ENCODE measurements at regions not wholly inside any gene's neighbourhood (a gene's known extent, or its start where the extent isn't known, plus 50 kb on each side); places are given as distances from the start of the nearest gene placed in this dataset.

DNA sequence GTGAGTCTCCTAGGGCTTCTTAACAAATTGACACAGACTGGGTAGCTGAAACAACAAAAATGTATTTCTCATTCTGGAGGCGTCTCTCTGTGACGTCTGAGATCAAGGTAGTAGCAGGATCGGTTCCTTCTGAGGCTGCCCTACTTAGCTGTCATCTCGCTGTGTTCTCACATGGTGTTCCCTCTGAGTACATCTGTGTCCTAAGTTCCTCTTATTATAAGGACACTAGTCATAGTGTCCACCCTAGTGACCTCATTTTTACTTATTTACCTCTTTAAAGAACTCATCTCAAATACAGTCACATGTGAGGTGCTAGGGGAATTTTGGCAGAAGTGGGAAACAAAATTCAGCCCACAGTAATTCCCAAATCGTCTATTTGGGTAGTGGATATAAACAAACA is 529.1 kb downstream of the NPIPA7 start:
- Histone ChIP-seq H3K4me3 (ENCODE audit: low read depth in 1 of 2, low read length in 2 of 2) (no peak overlapping the region), H4K20me1 (ENCODE audit: insufficient read depth, low read length) (no peaks in the 10 kb centered on the region), H3K27ac (ENCODE audit: low read length) (no peak overlapping the region), H3K79me2 (ENCODE audit: insufficient read depth, low read length) (no peaks in the 10 kb centered on the region), H3K4me2 (ENCODE audit: insufficient read depth, low read length) (no peak overlapping the region), H3K36me3 (ENCODE audit: insufficient read depth, low read length) (no peaks in the 10 kb centered on the region), H3K9me3 (ENCODE audit: insufficient read depth, low read length, severe bottlenecking) (no peaks in the 10 kb centered on the region), H3K4me1 (ENCODE audit: insufficient read depth, low read length) (no peaks in the 10 kb centered on the region), H2AFZ (ENCODE audit: low read depth, low read length) (no peak overlapping the region), H3K27me3 (ENCODE audit: insufficient read depth, low read length, poor library complexity) (no peaks in the 10 kb centered on the region), H3K9ac (ENCODE audit: low read depth, low read length) (no peak overlapping the region)
- no peak for DNase-seq
- ATAC-seq (ENCODE audit: insufficient read depth, low read depth) = no peak
- TF ChIP-seq, protein P1, sequence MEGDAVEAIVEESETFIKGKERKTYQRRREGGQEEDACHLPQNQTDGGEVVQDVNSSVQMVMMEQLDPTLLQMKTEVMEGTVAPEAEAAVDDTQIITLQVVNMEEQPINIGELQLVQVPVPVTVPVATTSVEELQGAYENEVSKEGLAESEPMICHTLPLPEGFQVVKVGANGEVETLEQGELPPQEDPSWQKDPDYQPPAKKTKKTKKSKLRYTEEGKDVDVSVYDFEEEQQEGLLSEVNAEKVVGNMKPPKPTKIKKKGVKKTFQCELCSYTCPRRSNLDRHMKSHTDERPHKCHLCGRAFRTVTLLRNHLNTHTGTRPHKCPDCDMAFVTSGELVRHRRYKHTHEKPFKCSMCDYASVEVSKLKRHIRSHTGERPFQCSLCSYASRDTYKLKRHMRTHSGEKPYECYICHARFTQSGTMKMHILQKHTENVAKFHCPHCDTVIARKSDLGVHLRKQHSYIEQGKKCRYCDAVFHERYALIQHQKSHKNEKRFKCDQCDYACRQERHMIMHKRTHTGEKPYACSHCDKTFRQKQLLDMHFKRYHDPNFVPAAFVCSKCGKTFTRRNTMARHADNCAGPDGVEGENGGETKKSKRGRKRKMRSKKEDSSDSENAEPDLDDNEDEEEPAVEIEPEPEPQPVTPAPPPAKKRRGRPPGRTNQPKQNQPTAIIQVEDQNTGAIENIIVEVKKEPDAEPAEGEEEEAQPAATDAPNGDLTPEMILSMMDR (IDR thresholded peaks at IDR 0.05; ENCODE audit: borderline replicate concordance, extremely low read depth, low read length, poor library complexity, severe bottlenecking) = no peak
- no peak for TF ChIP-seq EZH2 (IDR thresholded peaks at IDR 0.05; ENCODE audit: borderline replicate concordance, low read depth, low read length, severe bottlenecking)

DNA sequence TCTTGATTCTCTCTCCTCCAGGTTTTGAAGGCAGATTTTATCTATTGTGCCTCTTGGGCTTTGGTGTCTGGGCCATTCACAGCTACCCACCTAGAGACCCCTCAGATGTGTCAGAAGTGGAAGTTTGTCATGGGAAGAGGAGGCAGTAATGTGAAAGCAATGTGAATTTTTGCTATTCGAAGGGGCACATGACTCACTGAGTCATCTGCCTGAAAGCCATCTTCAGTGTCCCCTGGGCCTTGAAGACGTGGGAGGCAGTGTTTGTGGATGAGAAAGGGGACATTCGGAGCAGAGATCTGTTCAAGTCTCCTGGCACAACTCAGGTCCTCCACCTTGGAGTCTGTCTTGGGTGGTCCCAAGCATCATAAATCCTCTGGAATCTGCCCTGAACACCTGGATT is 530.2 kb downstream of the NPIPA7 start:
- Histone ChIP-seq H4K20me1 (ENCODE audit: insufficient read depth, low read length) (no peaks in the 10 kb centered on the region), H2AFZ (ENCODE audit: low read depth, low read length) (no peak overlapping the region), H3K9ac (ENCODE audit: low read depth, low read length) (no peak overlapping the region), H3K4me3 (ENCODE audit: low read depth in 1 of 2, low read length in 2 of 2) (no peak overlapping the region), H3K4me2 (ENCODE audit: insufficient read depth, low read length) (no peak overlapping the region), H3K9me3 (ENCODE audit: insufficient read depth, low read length, severe bottlenecking) (no peaks in the 10 kb centered on the region), H3K4me1 (ENCODE audit: insufficient read depth, low read length) (no peaks in the 10 kb centered on the region), H3K27ac (ENCODE audit: low read length) (no peak overlapping the region), H3K27me3 (ENCODE audit: insufficient read depth, low read length, poor library complexity) (no peaks in the 10 kb centered on the region), H3K36me3 (ENCODE audit: insufficient read depth, low read length) (no peaks in the 10 kb centered on the region), H3K79me2 (ENCODE audit: insufficient read depth, low read length) (no peaks in the 10 kb centered on the region)
- no peak for TF ChIP-seq EZH2 (IDR thresholded peaks at IDR 0.05; ENCODE audit: borderline replicate concordance, low read depth, low read length, severe bottlenecking)
- TF ChIP-seq, protein P1 (IDR thresholded peaks at IDR 0.05; ENCODE audit: borderline replicate concordance, extremely low read depth, low read length, poor library complexity, severe bottlenecking) = no peak
- DNase-seq (no peak), ATAC-seq (ENCODE audit: insufficient read depth, low read depth) (no peak)

DNA sequence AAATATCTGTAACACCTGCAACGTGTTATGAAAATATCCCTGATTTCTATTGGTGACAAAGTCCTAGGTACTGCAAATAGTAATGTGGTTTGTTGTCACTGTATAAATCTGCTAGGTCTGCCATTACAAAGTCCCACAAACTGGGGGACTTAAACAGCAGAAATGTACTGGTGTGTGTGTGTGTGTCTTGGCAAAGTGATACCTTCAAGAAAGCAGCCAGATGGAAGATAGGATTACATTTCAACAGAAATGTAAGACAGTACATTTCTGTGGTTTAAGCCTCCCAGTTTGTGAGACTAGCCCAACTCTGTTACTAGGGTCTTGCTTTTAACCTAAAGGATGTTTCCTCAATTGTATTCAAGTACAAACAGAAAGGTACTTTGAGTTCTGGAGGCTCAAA is 531.7 kb downstream of the NPIPA7 start:
- Histone ChIP-seq H2AFZ (ENCODE audit: low read depth, low read length) (no peak overlapping the region), H3K27me3 (ENCODE audit: insufficient read depth, low read length, poor library complexity) (no peaks in the 10 kb centered on the region), H4K20me1 (ENCODE audit: insufficient read depth, low read length) (no peaks in the 10 kb centered on the region), H3K27ac (ENCODE audit: low read length) (no peak overlapping the region), H3K4me1 (ENCODE audit: insufficient read depth, low read length) (no peaks in the 10 kb centered on the region), H3K4me2 (ENCODE audit: insufficient read depth, low read length) (no peak overlapping the region), H3K79me2 (ENCODE audit: insufficient read depth, low read length) (no peaks in the 10 kb centered on the region), H3K9ac (ENCODE audit: low read depth, low read length) (no peak overlapping the region), H3K36me3 (ENCODE audit: insufficient read depth, low read length) (no peaks in the 10 kb centered on the region), H3K9me3 (ENCODE audit: insufficient read depth, low read length, severe bottlenecking) (no peaks in the 10 kb centered on the region), H3K4me3 (ENCODE audit: low read depth in 1 of 2, low read length in 2 of 2) (no peak overlapping the region)
- DNase-seq (no peak), ATAC-seq (ENCODE audit: insufficient read depth, low read depth) (no peak)
- no peak for TF ChIP-seq EZH2 (IDR thresholded peaks at IDR 0.05; ENCODE audit: borderline replicate concordance, low read depth, low read length, severe bottlenecking)
- TF ChIP-seq, protein P1 (IDR thresholded peaks at IDR 0.05; ENCODE audit: borderline replicate concordance, extremely low read depth, low read length, poor library complexity, severe bottlenecking) = no peak

DNA sequence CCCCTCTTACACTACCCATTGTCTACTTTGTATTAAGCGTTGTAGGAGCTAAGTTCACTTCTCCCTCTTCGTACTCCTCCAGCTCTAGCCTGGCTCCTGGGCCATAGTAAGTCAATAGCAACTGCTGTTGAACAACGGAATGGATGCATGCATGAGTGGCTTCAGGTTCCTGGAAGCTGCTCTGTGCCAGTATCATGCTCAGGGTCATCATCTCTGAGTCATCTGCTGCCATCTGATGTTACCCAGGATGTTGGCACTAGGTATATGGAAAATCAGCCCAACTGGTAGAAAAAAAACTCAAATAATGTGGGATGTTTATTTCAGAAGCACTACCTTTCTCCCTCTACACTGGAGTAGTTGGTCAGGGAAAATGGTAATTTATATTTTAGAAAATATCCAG is 536.8 kb downstream of the NPIPA7 start:
- Histone ChIP-seq H3K27me3 (ENCODE audit: insufficient read depth, low read length, poor library complexity) (no peaks in the 10 kb centered on the region), H3K36me3 (ENCODE audit: insufficient read depth, low read length) (no peaks in the 10 kb centered on the region), H3K79me2 (ENCODE audit: insufficient read depth, low read length) (no peaks in the 10 kb centered on the region), H2AFZ (ENCODE audit: low read depth, low read length) (no peak overlapping the region), H3K4me3 (ENCODE audit: low read depth in 1 of 2, low read length in 2 of 2) (no peak overlapping the region), H4K20me1 (ENCODE audit: insufficient read depth, low read length) (no peaks in the 10 kb centered on the region), H3K9me3 (ENCODE audit: insufficient read depth, low read length, severe bottlenecking) (no peaks in the 10 kb centered on the region), H3K4me1 (ENCODE audit: insufficient read depth, low read length) (no peaks in the 10 kb centered on the region), H3K4me2 (ENCODE audit: insufficient read depth, low read length) (no peak overlapping the region), H3K9ac (ENCODE audit: low read depth, low read length) (no peak overlapping the region), H3K27ac (ENCODE audit: low read length) (no peak overlapping the region)
- no peak for TF ChIP-seq EZH2 (IDR thresholded peaks at IDR 0.05; ENCODE audit: borderline replicate concordance, low read depth, low read length, severe bottlenecking)
- TF ChIP-seq, protein P1 (IDR thresholded peaks at IDR 0.05; ENCODE audit: borderline replicate concordance, extremely low read depth, low read length, poor library complexity, severe bottlenecking) = no peak
- ATAC-seq (ENCODE audit: insufficient read depth, low read depth) (no peak), DNase-seq (no peak)

All from DND-41 (cell line).